ENCODE measurements at regions not wholly inside any gene's neighbourhood (a gene's known extent, or its start where the extent isn't known, plus 50 kb on each side); places are given as distances from the start of the nearest gene placed in this dataset.

DNA sequence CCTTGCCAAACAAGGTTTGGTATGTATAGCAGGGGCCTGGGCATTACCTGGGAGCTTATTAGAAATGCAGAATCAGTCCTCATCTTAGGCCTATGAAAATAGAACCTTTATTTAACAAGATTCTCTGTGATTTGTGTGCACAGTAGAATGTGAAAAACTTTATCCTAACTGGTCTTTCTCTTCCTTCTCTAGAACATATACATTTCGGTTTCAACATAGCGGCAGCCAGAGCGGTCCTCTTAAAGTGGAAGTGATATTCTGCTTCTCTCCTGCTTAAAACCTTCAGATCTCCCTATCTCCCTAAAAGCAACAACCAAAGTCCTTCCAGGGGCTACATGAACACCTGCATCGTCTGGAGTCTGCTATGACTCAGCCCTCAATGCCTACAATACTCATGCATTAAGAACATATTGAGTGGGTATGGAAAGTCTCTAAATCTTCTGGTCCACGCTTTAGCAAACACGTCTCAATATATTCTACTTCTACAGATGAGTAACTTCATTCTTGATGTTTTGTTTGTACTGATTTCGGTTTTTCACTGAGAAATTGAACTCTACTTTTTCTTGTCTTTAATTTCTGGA is 84.5 kb downstream of the SPRY2 start:
- H3K4me3 ChIP-seq: no peak overlapping the region
- no peaks in the 10 kb centered on the region for H3K36me3 ChIP-seq
- no peaks in the 10 kb centered on the region for H3K9me3 ChIP-seq
- no peaks in the 10 kb centered on the region for H3K4me1 ChIP-seq (replicated peaks)
- intact Hi-C loops (cut with DNase I): no loop called here
- TF ChIP-seq, protein P1, sequence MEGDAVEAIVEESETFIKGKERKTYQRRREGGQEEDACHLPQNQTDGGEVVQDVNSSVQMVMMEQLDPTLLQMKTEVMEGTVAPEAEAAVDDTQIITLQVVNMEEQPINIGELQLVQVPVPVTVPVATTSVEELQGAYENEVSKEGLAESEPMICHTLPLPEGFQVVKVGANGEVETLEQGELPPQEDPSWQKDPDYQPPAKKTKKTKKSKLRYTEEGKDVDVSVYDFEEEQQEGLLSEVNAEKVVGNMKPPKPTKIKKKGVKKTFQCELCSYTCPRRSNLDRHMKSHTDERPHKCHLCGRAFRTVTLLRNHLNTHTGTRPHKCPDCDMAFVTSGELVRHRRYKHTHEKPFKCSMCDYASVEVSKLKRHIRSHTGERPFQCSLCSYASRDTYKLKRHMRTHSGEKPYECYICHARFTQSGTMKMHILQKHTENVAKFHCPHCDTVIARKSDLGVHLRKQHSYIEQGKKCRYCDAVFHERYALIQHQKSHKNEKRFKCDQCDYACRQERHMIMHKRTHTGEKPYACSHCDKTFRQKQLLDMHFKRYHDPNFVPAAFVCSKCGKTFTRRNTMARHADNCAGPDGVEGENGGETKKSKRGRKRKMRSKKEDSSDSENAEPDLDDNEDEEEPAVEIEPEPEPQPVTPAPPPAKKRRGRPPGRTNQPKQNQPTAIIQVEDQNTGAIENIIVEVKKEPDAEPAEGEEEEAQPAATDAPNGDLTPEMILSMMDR (IDR thresholded peaks at IDR 0.05): no peak
- no peak for TF ChIP-seq POLR2AphosphoS5 (IDR thresholded peaks at IDR 0.05)
- no peak for TF ChIP-seq POLR2A (IDR thresholded peaks at IDR 0.05)
- DNase-seq (ENCODE audit: low spot score): no peak
- H3K27ac ChIP-seq: no peak overlapping the region
- H3K27me3 ChIP-seq (replicated peaks; ENCODE audit: insufficient read depth): no peaks in the 10 kb centered on the region
- 88% methylated on average over 7 of the region's 7 CpGs for WGBS

DNA sequence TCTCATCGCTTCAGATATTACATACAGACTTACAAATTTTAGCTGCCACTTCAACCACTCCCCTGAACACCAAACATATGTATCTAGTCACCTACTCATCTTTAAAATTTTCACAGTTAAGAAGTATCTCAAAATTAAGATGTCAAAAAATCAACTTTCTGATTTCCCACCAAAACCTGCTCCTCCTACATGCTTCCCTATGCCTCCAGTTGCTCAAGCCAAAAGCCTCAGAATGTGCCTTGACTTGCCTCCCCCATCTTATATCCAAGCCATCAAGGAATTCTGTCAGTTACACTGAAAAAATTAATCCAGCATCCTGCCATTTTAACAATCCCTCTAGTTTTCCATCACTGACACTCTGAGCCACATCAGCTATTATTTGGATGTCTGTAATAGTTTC is 85.0 kb downstream of the SPRY2 start:
- intact Hi-C loops (cut with DNase I): no loop called here
- no peak for DNase-seq (ENCODE audit: low spot score)
- Histone ChIP-seq H3K36me3 (no peaks in the 10 kb centered on the region), H3K4me1 (replicated peaks) (no peaks in the 10 kb centered on the region), H3K27me3 (replicated peaks; ENCODE audit: insufficient read depth) (no peaks in the 10 kb centered on the region), H3K27ac (no peak overlapping the region), H3K9me3 (no peaks in the 10 kb centered on the region), H3K4me3 (no peak overlapping the region)
- TF ChIP-seq POLR2AphosphoS5 (IDR thresholded peaks at IDR 0.05) (no peak), POLR2A (IDR thresholded peaks at IDR 0.05) (no peak)
- TF ChIP-seq, protein P1 (IDR thresholded peaks at IDR 0.05): no peak
- 95% methylated on average over 1 of the region's 1 CpG for WGBS

DNA sequence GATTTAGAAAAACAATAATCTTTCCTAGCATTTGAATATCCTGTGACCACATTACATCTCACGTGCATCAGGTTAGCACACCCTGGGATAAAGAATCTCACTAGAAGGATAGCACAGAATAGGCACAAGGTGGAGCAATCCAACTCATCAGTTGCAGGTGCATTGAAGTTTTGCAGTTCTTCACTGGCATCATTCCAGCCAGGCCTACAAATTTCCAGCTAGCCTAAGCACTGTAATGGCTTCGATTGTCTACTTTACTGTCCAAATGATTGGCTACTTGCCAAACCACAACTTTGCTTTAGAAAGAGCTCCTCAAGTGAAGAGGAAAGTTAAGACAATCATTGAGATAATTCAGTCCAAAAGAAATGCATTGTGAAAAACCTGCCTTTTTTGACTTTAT is 89.5 kb downstream of the SPRY2 start:
- Histone ChIP-seq H3K36me3 (no peaks in the 10 kb centered on the region), H3K27me3 (replicated peaks; ENCODE audit: insufficient read depth) (no peaks in the 10 kb centered on the region), H3K9me3 (no peaks in the 10 kb centered on the region), H3K4me3 (no peak overlapping the region), H3K27ac (no peak overlapping the region), H3K4me1 (replicated peaks) (no peaks in the 10 kb centered on the region)
- TF ChIP-seq, protein P1 (IDR thresholded peaks at IDR 0.05): no peak
- TF ChIP-seq POLR2AphosphoS5 (IDR thresholded peaks at IDR 0.05) (no peak), POLR2A (IDR thresholded peaks at IDR 0.05) (no peak)
- 46% methylated on average over 2 of the region's 2 CpGs for WGBS
- intact Hi-C loops (cut with DNase I): no loop called here
- DNase-seq (ENCODE audit: low spot score): no peak

DNA sequence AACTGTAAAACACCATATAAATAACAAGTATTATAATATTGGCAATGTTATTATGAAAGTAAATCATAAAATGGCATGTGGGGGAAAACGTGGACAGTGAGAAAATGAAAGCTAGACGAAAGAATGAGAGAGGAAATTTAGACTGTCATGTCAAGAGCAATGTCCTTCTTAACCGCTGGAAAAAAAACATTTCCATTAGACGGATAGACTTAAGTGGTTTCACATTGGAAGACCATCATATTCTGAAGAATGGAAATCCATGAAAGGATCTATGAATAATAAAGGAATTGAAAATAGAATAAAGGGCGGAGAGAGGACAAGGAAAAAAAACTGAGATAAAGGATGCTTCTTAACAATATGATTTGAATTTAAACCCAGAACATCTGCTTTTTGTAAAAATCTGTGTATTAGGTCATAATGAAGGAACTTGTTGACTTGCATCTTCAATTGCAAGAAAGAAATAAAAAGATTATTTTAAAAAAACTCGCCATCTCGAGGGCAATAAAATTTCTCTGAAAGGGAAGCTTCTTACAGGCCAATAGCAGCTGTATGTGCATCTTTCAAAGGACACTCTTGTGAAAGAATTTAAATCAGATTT is 90.6 kb downstream of the SPRY2 start:
- no peaks in the 10 kb centered on the region for H3K4me1 ChIP-seq (replicated peaks)
- H3K36me3 ChIP-seq: no peaks in the 10 kb centered on the region
- DNase-seq (ENCODE audit: low spot score): no peak
- no peak overlapping the region for H3K4me3 ChIP-seq
- intact Hi-C loops (cut with DNase I): no loop called here
- H3K9me3 ChIP-seq: no peaks in the 10 kb centered on the region
- TF ChIP-seq POLR2A (IDR thresholded peaks at IDR 0.05) (no peak), POLR2AphosphoS5 (IDR thresholded peaks at IDR 0.05) (no peak)
- TF ChIP-seq, protein P1 (IDR thresholded peaks at IDR 0.05): no peak
- WGBS: 71% methylated on average over 7 of the region's 7 CpGs
- H3K27me3 ChIP-seq (replicated peaks; ENCODE audit: insufficient read depth): no peaks in the 10 kb centered on the region
- H3K27ac ChIP-seq: no peak overlapping the region

Data from prostate gland (tissue), 2 donors.